ENCODE measurements at regions not wholly inside any gene's neighbourhood (a gene's known extent, or its start where the extent isn't known, plus 50 kb on each side); places are given as distances from the start of the nearest gene placed in this dataset.

GRCh38 chr22:22110548-22111266 lies 128.1 kb upstream of the TOP3B start:
- TF ChIP-seq POLR2A (IDR thresholded peaks at IDR 0.05; ENCODE audit: low read depth, low read length) (no peak), CTCF (IDR thresholded peaks at IDR 0.05; ENCODE audit: extremely low read depth in 1 of 2, insufficient read depth in 1 of 2, low read depth in 1 of 2, low read length in 2 of 2) (peak; percentile 14 to 60)
- POLR2A ChIA-PET, result no interaction called here
- FAIRE-seq, result peak; percentile 70
- BruUV-seq (replicated peaks), result no TSS peak
- no peaks in the 10 kb centered on the region for H3K79me2 ChIP-seq (ENCODE audit: control insufficient read depth, insufficient read depth, low read length)
- no peak overlapping the region for H3K27ac ChIP-seq (ENCODE audit: insufficient read depth, low read depth, low read length)
- no peaks in the 10 kb centered on the region for H3K4me1 ChIP-seq (ENCODE audit: control insufficient read depth, extremely low read depth, insufficient read depth, low read length)
- H3K9me3 ChIP-seq (replicated peaks; ENCODE audit: control insufficient read depth, insufficient read depth, low read length), result no peaks in the 10 kb centered on the region
- H2AFZ ChIP-seq (ENCODE audit: low read depth, low read length), result no peak overlapping the region
- peak; percentile 23 for DNase-seq (ENCODE audit: low read depth, low spot score)
- intact Hi-C loops (cut with micrococcal nuclease), result no loop called here
- H3K27me3 ChIP-seq (ENCODE audit: control insufficient read depth in 2 of 2, insufficient read depth in 2 of 2, low read length in 2 of 2), result peaks cover 2% of the 10 kb centered on the region in 2 experiments
- H3K9ac ChIP-seq (replicated peaks; ENCODE audit: extremely low read depth, insufficient read depth, low read length), result no peak overlapping the region
- no peaks in the 10 kb centered on the region for H3K9me1 ChIP-seq (replicated peaks; ENCODE audit: control insufficient read depth, extremely low read depth, insufficient read depth, low read length)
- H4K20me1 ChIP-seq (replicated peaks; ENCODE audit: control insufficient read depth, extremely low read depth, insufficient read depth, low read length), result no peaks in the 10 kb centered on the region
- dilution Hi-C loops (cut with MboI; ENCODE audit: extremely low pct_ligation_motif_present, low sequenced_read_pairs), result no loop called here
- H3K4me3 ChIP-seq (replicated peaks in 1 of 3; ENCODE audit: insufficient read depth in 1 of 3, low read depth in 1 of 3, low read length in 3 of 3), result no peak overlapping the region
- H3K36me3 ChIP-seq (ENCODE audit: control insufficient read depth in 2 of 2, extremely low read depth in 1 of 2, insufficient read depth in 2 of 2, low read length in 2 of 2), result no peaks in the 10 kb centered on the region
- CTCF ChIA-PET, result interaction anchor here (0.6 to 1.7 kb wide), 13 partner anchors 8 to 312 kb away, joined by 3 to 7 read pairs (median 3); no protein-coding TSS in a partner anchor
- no peak overlapping the region for H3K4me2 ChIP-seq (ENCODE audit: insufficient read depth, low read length)

DNA sequence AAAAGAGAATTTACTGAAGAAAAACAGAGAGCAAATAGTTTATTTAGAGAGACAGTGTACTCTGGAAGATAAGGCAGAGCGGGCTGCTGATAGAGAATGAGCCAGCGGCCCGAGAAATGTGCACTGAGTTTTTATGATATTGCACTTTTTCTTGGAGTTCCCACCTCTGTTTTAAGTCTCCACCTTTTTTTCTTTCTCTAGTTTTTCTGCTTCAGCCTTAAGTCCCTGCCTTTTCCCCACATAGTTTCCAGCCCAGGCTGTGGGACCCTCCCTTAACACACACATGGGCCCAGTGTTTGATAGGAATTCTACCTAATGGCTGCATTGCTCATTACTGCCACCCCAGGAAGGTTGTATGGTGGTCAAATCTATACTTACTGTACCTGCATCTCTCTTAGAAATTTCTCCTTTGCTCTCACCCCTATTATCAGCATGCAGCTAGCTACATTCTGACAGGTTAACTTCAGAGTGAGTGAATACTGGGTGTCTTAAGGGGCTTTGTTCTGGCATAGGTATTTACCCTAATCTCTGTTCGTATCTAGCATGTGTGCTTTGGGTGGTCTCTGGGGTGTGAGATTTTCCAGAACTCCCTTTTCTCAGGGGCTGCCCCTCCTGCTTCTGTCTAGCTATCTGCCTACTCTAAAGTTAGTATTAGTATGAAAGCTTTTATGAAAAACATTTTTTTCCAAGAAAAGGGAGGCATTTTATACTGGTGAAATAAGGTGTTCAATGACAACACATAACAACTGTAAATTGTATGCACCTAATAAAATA lies 127.3 kb upstream of the TOP3B start:
- FAIRE-seq, result no peak
- intact Hi-C loops (cut with micrococcal nuclease) (no loop called here), dilution Hi-C loops (cut with MboI; ENCODE audit: extremely low pct_ligation_motif_present, low sequenced_read_pairs) (no loop called here)
- no peaks in the 10 kb centered on the region for H3K9me1 ChIP-seq (replicated peaks; ENCODE audit: control insufficient read depth, extremely low read depth, insufficient read depth, low read length)
- ChIA-PET CTCF (interaction anchor here (0.6 to 1.7 kb wide), 9 partner anchors 9 to 313 kb away, joined by 3 to 7 read pairs (median 4); no protein-coding TSS in a partner anchor), POLR2A (no interaction called here)
- no peak for DNase-seq (ENCODE audit: low read depth, low spot score)
- TF ChIP-seq POLR2AphosphoS5 (IDR thresholded peaks at IDR 0.05; ENCODE audit: insufficient read depth, low read depth, low read length) (no peak), MYC (IDR thresholded peaks at IDR 0.05; ENCODE audit: low read depth, low read length) (no peak), POLR2A (IDR thresholded peaks at IDR 0.05; ENCODE audit: low read depth, low read length) (no peak), GATA2 (IDR thresholded peaks at IDR 0.05; ENCODE audit: insufficient read depth, insufficient read length, low read depth, low read length) (no peak), FOS (IDR thresholded peaks at IDR 0.05; ENCODE audit: borderline replicate concordance, insufficient read depth, low read length) (no peak), JUN (IDR thresholded peaks at IDR 0.05; ENCODE audit: borderline replicate concordance, insufficient read depth, insufficient read length, low read depth) (no peak), CTCF (IDR thresholded peaks at IDR 0.05; ENCODE audit: extremely low read depth in 1 of 2, insufficient read depth in 1 of 2, low read depth in 1 of 2, low read length in 2 of 2) (no peak), EZH2 (IDR thresholded peaks at IDR 0.05; ENCODE audit: borderline replicate concordance, low read depth, low read length, severe bottlenecking) (no peak)
- TF ChIP-seq, protein P1, sequence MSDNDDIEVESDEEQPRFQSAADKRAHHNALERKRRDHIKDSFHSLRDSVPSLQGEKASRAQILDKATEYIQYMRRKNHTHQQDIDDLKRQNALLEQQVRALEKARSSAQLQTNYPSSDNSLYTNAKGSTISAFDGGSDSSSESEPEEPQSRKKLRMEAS (IDR thresholded peaks at IDR 0.05; ENCODE audit: insufficient read depth, insufficient read length), result no peak
- no peaks in the 10 kb centered on the region for H3K79me2 ChIP-seq (ENCODE audit: control insufficient read depth, insufficient read depth, low read length)
- no TSS peak for BruUV-seq (replicated peaks)
- no peak overlapping the region for H3K4me2 ChIP-seq (ENCODE audit: insufficient read depth, low read length)
- no peak overlapping the region for H2AFZ ChIP-seq (ENCODE audit: low read depth, low read length)
- no peaks in the 10 kb centered on the region for H3K36me3 ChIP-seq (ENCODE audit: control insufficient read depth in 2 of 2, extremely low read depth in 1 of 2, insufficient read depth in 2 of 2, low read length in 2 of 2)
- peaks cover 2% of the 10 kb centered on the region in 2 experiments for H3K27me3 ChIP-seq (ENCODE audit: control insufficient read depth in 2 of 2, insufficient read depth in 2 of 2, low read length in 2 of 2)
- no peaks in the 10 kb centered on the region for H3K4me1 ChIP-seq (ENCODE audit: control insufficient read depth, extremely low read depth, insufficient read depth, low read length)
- H3K9ac ChIP-seq (replicated peaks; ENCODE audit: extremely low read depth, insufficient read depth, low read length), result no peak overlapping the region
- no peak overlapping the region for H3K4me3 ChIP-seq (replicated peaks in 1 of 3; ENCODE audit: insufficient read depth in 1 of 3, low read depth in 1 of 3, low read length in 3 of 3)
- H3K9me3 ChIP-seq (replicated peaks; ENCODE audit: control insufficient read depth, insufficient read depth, low read length), result no peaks in the 10 kb centered on the region
- no peak overlapping the region for H3K27ac ChIP-seq (ENCODE audit: insufficient read depth, low read depth, low read length)
- no peaks in the 10 kb centered on the region for H4K20me1 ChIP-seq (replicated peaks; ENCODE audit: control insufficient read depth, extremely low read depth, insufficient read depth, low read length)

Data from endothelial cell of umbilical vein (primary cell).